Astrocyte of the cerebellum (primary cell): ENCODE measurements at regions not wholly inside any gene's neighbourhood (a gene's known extent, or its start where the extent isn't known, plus 50 kb on each side); places are given as distances from the start of the nearest gene placed in this dataset.

Experiments used
- DNase-seq: peaks from one replicate; pipeline ENCODE4 v3.0.0-alpha.2; 2011; ENCODE audit warnings: low read depth
- H3K4me3 ChIP-seq: 2 replicates; pipeline ENCODE4 v1.5.1; 2011; ENCODE audit warnings: mild to moderate bottlenecking, low read depth, low read length, moderate library complexity
- in situ Hi-C: cut with HindIII; loops from 2 replicates; pipeline ENCODE4 v1.10.0; 2017; ENCODE audit warnings: low sequenced_read_pairs
- TF ChIP-seq, protein P1 (sequence below): IDR thresholded peaks from 2 replicates; pipeline ENCODE4 v1.5.1; 2012; ENCODE audit warnings: low read length, low read depth, moderate library complexity, mild to moderate bottlenecking; ENCODE audit errors: missing control alignments

- TF ChIP-seq, protein P1, sequence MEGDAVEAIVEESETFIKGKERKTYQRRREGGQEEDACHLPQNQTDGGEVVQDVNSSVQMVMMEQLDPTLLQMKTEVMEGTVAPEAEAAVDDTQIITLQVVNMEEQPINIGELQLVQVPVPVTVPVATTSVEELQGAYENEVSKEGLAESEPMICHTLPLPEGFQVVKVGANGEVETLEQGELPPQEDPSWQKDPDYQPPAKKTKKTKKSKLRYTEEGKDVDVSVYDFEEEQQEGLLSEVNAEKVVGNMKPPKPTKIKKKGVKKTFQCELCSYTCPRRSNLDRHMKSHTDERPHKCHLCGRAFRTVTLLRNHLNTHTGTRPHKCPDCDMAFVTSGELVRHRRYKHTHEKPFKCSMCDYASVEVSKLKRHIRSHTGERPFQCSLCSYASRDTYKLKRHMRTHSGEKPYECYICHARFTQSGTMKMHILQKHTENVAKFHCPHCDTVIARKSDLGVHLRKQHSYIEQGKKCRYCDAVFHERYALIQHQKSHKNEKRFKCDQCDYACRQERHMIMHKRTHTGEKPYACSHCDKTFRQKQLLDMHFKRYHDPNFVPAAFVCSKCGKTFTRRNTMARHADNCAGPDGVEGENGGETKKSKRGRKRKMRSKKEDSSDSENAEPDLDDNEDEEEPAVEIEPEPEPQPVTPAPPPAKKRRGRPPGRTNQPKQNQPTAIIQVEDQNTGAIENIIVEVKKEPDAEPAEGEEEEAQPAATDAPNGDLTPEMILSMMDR, result peak; percentile 17
- H3K4me3 ChIP-seq, result peak overlapping the region; percentile 33
These were observed 339.2 kb downstream of the CHL1 start for GRCh38 chr3:535566-536416.

DNA sequence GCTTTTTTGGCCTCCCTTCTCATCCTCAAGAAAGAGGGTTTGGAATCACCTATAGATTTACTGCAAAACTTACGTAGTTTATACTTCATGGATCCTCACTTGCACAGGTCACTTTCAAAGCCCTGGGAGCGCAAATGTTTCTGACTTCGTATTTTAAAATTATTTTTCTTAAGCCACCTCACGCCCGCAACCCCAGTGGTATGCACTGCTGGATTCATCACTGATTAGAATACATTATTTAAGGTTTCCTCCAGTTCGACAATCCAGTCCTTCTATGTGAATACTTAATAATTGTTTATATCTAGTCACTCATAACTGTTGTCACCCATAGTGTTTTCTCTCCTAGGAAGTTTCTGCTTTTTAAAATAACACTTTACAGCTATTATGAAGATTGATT lies 339.9 kb downstream of the CHL1 start:
- in situ Hi-C loops, result no loop called here
- TF ChIP-seq, protein P1, result no peak
- H3K4me3 ChIP-seq, result peak overlapping the region; percentile 33
- no peak for DNase-seq

More at GRCh38 chr3:535566-536416, 339.2 kb downstream of the CHL1 start:
- in situ Hi-C loops, result no loop called here
- DNase-seq, result no peak

GRCh38 chr3:541062-541801 lies 344.7 kb downstream of the CHL1 start:
- in situ Hi-C loops, result no loop called here
- no peak for DNase-seq
- TF ChIP-seq, protein P1, result no peak
- no peak overlapping the region for H3K4me3 ChIP-seq

DNA sequence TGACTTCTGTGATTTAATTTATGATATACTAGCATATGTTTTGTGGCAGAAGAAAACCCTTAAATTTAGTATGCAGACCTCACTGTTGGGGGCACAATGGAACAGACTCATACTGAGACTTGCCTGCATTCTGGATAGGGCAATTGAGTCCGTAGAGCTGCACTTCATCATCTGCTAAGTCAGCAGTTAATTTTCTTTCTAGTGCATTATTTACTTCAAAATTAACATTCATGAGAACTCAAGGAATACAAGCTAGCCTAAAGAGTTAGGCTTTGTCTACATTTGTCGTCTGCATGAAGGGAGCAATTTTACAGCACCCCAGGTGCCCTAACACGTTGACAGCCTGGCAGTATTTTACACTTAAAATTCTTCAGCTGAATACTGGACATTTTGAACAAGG lies 345.5 kb downstream of the CHL1 start:
- in situ Hi-C loops, result no loop called here
- no peak overlapping the region for H3K4me3 ChIP-seq
- no peak for DNase-seq
- TF ChIP-seq, protein P1, result no peak

GRCh38 chr3:549636-550035 lies 353.1 kb downstream of the CHL1 start:
- in situ Hi-C loops, result no loop called here
- no peak for DNase-seq
- TF ChIP-seq, protein P1, result no peak

DNA sequence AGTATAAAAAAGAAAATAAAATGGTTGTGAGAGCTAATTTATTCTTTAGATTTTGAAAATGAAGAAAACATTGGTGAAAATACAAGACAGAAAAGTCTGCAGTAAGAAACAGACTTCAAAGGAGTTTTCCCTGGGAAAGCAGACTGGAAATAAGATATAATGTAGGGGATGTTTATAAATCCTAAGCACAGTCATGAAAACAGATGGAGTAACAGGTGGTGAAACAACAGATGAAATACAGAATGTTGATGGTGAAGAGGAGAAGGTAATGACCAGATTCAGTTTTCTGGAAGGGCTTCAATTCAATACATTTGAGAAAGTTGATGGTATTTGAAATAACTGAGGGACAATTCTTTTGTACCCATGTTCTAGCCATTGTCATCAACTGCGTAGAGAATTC lies 353.9 kb downstream of the CHL1 start:
- DNase-seq, result no peak
- in situ Hi-C loops, result no loop called here
- H3K4me3 ChIP-seq, result no peak overlapping the region
- TF ChIP-seq, protein P1, result no peak

More at GRCh38 chr3:549636-550035, 353.1 kb downstream of the CHL1 start:
- no peak overlapping the region for H3K4me3 ChIP-seq
